Loucy (cell line): ENCODE measurements at regions not wholly inside any gene's neighbourhood (a gene's known extent, or its start where the extent isn't known, plus 50 kb on each side); places are given as distances from the start of the nearest gene placed in this dataset.

ENCODE experiments used
- H2AFZ ChIP-seq: fragments of 200-600 bp; sonication (generic); 2 replicates; pipeline ENCODE4 v1.6.0; 2016; ENCODE audit warnings: antibody characterized with exemption, mild to moderate bottlenecking, low read length, moderate library complexity
- H3F3A ChIP-seq: fragments of 200-600 bp; 2 replicates; pipeline ENCODE4 v1.6.0; 2016; ENCODE audit warnings: antibody characterized with exemption, low read depth, mild to moderate bottlenecking
- H3K27me3 ChIP-seq: fragments of 200-600 bp; sonication (generic); 2 replicates; pipeline ENCODE4 v1.6.1; 2014; ENCODE audit warnings: low read length, mild to moderate bottlenecking; ENCODE audit not compliant: insufficient read depth, poor library complexity, severe bottlenecking
- H3K36me3 ChIP-seq: fragments of 200-600 bp; sonication (generic); 2 replicates; pipeline ENCODE4 v1.6.1; 2016; ENCODE audit warnings: low read length; ENCODE audit not compliant: insufficient read depth
- H3K4me1 ChIP-seq: fragments of 200-600 bp; sonication (generic); 2 replicates; pipeline ENCODE4 v1.5.1; 2014; ENCODE audit warnings: low read length, mild to moderate bottlenecking; ENCODE audit not compliant: insufficient read depth, poor library complexity, severe bottlenecking
- H3K4me2 ChIP-seq: fragments of 200-600 bp; sonication (generic); 2 replicates; pipeline ENCODE4 v1.6.0; 2014; ENCODE audit warnings: antibody characterized with exemption, low read length, low read depth, mild to moderate bottlenecking; ENCODE audit not compliant: poor library complexity, severe bottlenecking
- H3K4me3 ChIP-seq: fragments of 200-600 bp; sonication (generic); 2 replicates; pipeline ENCODE4 v1.5.1; 2014; ENCODE audit warnings: low read length, mild to moderate bottlenecking, mixed read lengths; ENCODE audit not compliant: poor library complexity, severe bottlenecking
- H3K79me2 ChIP-seq: fragments of 200-600 bp; sonication (generic); 2 replicates; pipeline ENCODE4 v1.6.1; 2014; ENCODE audit warnings: low read length; ENCODE audit not compliant: insufficient read depth
- H3K9ac ChIP-seq: fragments of 200-600 bp; sonication (generic); 2 replicates; pipeline ENCODE4 v1.6.0; 2014; ENCODE audit warnings: mild to moderate bottlenecking, low read depth, low read length, moderate library complexity; ENCODE audit not compliant: poor library complexity, severe bottlenecking
- H3K9me2 ChIP-seq: fragments of 200-600 bp; sonication (generic); replicated peaks from 2 replicates; pipeline ENCODE4 v1.6.1; 2016; ENCODE audit warnings: low read depth, low read length, mixed read lengths
- H3K9me3 ChIP-seq: fragments of 200-600 bp; sonication (generic); 2 replicates; pipeline ENCODE4 v1.6.1; 2014; ENCODE audit warnings: mild to moderate bottlenecking, antibody characterized with exemption, low read length, low read depth; ENCODE audit not compliant: insufficient read depth
- H4K20me1 ChIP-seq: fragments of 200-600 bp; sonication (generic); 2 replicates; pipeline ENCODE4 v1.6.0; 2014; ENCODE audit warnings: antibody characterized with exemption, low read length, mild to moderate bottlenecking; ENCODE audit not compliant: insufficient read depth, poor library complexity, severe bottlenecking
- CTCF ChIP-seq: fragments of 200-600 bp; sonication (generic); conservative IDR thresholded peaks from 2 replicates; pipeline ENCODE4 v1.5.1; 2014; ENCODE audit warnings: mild to moderate bottlenecking, antibody characterized with exemption, low read length
- EZH2phosphoT487 ChIP-seq: fragments of 200-600 bp; IDR thresholded peaks from 2 replicates; pipeline ENCODE4 v1.6.1; 2018; ENCODE audit warnings: antibody characterized with exemption, mild to moderate bottlenecking, moderate library complexity, borderline replicate concordance

- Histone ChIP-seq H3K9ac (no peak overlapping the region), H3K27me3 (no peaks in the 10 kb centered on the region), H2AFZ (no peak overlapping the region)
Measured at GRCh38 chr5:14086261-14086660, 56.9 kb upstream of the TRIO start.

GRCh38 chr5:14082973-14083372, 60.2 kb upstream of the TRIO start:
- H3K9me3 ChIP-seq, result no peaks in the 10 kb centered on the region
- H3K4me3 ChIP-seq, result no peak overlapping the region
- H3F3A ChIP-seq, result no peaks in the 10 kb centered on the region
- H3K9ac ChIP-seq, result no peak overlapping the region
- no peaks in the 10 kb centered on the region for H4K20me1 ChIP-seq
- no peaks in the 10 kb centered on the region for H3K79me2 ChIP-seq
- H3K4me1 ChIP-seq, result no peaks in the 10 kb centered on the region
- no peak overlapping the region for H2AFZ ChIP-seq
- H3K36me3 ChIP-seq, result no peaks in the 10 kb centered on the region
- H3K9me2 ChIP-seq, result no peaks in the 10 kb centered on the region
- TF ChIP-seq EZH2phosphoT487 (no peak), CTCF (no peak)
- no peak overlapping the region for H3K4me2 ChIP-seq
- H3K27me3 ChIP-seq, result no peaks in the 10 kb centered on the region

More at GRCh38 chr5:14086261-14086660, 56.9 kb upstream of the TRIO start:
- no peaks in the 10 kb centered on the region for H4K20me1 ChIP-seq
- H3K4me1 ChIP-seq, result no peaks in the 10 kb centered on the region
- no peak overlapping the region for H3K4me2 ChIP-seq
- H3F3A ChIP-seq, result no peaks in the 10 kb centered on the region
- H3K36me3 ChIP-seq, result no peaks in the 10 kb centered on the region
- no peaks in the 10 kb centered on the region for H3K79me2 ChIP-seq
- H3K9me2 ChIP-seq, result no peaks in the 10 kb centered on the region
- H3K9me3 ChIP-seq, result no peaks in the 10 kb centered on the region
- TF ChIP-seq EZH2phosphoT487 (no peak), CTCF (no peak)
- no peak overlapping the region for H3K4me3 ChIP-seq

GRCh38 chr5:14082523-14082922, 60.6 kb upstream of the TRIO start:
- Histone ChIP-seq H3K9ac (no peak overlapping the region), H3K9me2 (no peaks in the 10 kb centered on the region), H3K9me3 (no peaks in the 10 kb centered on the region), H3K4me3 (no peak overlapping the region), H3K79me2 (no peaks in the 10 kb centered on the region), H3F3A (no peaks in the 10 kb centered on the region), H3K36me3 (no peaks in the 10 kb centered on the region), H4K20me1 (no peaks in the 10 kb centered on the region), H3K27me3 (no peaks in the 10 kb centered on the region), H3K4me1 (no peaks in the 10 kb centered on the region), H2AFZ (no peak overlapping the region), H3K4me2 (no peak overlapping the region)
- no peak for TF ChIP-seq CTCF
- no peak for TF ChIP-seq EZH2phosphoT487
